Suppressor macrophage (primary cell): ENCODE measurements at regions not wholly inside any gene's neighbourhood (a gene's known extent, or its start where the extent isn't known, plus 50 kb on each side); places are given as distances from the start of the nearest gene placed in this dataset.
"Not testable (repeated sequence)": the region's sequence is repeated elsewhere in the genome, so short reads cannot be mapped to it uniquely, and the experiment has no call there.

Experiments used
- DNase-seq, 4 experiments: peaks; one replicate each; pipeline ENCODE4 v3.0.0-alpha.2; 2020 to 2022

DNA sequence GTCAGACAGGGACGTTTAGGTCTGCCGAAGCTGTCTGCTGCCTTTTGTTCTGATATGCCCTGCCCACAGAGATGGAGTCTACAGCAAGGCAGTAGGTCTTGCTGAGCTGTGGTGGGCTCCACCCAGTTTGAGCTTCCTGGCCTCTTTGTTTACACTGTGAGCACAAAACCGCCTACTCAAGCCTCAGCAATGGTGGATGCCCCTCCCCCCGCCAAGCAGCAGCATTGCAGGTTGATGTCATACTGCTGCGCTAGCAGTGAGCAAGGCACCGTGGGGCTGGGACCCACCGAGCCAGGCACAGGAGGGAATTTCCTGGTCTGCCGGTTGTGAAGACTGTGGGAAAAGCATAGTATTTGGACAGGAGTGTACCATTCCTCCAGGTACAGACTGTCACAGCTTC lies 233.1 kb downstream of the ATPSCKMT start:
- not testable (repeated sequence) for DNase-seq

DNA sequence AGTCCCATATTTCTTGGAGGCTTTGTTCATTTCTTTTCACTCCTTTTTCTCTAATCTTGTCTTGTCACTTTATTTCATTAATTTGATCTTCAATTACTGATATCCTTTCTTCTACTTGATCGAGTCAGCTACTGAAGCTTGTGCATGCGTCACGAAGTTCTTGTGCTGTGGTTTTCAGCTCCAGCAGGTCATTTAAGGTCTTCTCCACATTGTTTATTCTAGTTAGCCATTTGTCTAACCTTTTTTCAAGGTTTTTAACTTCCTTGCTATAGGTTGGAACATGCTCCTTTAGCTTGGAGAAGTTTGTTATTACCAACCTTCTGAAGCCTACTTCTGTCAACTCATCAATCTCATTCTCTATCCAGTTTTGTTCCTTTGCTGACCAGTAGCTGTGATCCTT lies 234.0 kb downstream of the ATPSCKMT start:
- DNase-seq, result not testable (repeated sequence)

DNA sequence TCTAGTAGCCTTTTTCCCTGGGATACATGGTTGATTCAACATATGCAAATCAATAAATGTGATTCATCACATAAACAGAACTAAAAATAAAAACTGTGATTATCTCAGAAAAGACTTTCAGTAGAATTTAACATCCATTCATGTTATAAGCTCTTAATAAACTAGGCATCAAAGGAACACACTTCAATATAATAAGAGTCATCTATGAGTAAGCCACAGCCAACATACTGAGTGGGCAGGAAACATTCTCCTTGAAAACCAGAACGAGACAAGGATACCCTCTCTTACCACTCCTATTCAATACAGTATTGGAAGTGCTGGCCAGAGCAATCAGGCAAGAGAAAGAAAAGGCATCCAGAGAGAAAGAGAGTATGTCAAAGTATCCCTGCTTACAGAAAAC lies 239.9 kb downstream of the ATPSCKMT start:
- no peak for DNase-seq

- no peak for DNase-seq
These were observed 262.6 kb downstream of the ATPSCKMT start for GRCh38 chr5:9987101-9987500.

DNA sequence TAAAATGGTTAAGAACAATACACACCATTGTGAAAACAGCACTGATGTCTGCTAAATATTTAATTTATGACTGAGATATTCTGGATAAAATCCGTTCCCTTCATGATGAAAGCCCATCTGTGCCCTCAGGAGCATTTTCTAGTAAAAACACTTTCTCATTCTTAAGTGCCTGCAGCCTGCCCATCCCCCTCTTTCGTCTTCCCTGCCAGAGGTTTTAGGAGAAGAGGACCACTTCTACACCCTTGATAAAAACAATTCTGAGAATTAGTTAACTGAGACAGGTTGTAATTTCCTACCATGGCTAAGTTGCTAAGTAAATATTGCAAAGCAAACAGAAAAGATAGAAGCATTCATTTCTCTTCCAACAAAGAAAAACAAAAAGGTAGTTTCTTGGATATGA lies 272.6 kb downstream of the ATPSCKMT start:
- no peak for DNase-seq

DNA sequence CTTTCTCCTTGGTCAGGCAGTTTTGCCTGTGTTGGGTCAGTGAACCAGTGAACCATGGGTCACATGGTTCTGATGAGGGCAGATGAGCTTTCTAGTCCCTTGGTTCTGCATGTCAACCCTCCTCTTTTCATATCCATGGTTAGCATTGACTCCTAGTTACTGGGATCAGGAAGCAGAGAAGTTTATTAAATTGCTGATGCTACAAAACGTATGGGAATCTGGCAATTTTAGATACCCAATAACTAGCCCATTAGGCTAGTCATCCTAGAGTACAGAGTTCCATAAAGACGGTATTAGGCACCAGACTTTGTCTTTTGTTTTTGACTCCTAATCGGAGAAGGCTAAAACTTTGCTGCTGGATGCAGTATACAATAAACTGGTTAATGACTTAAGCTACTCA lies 273.1 kb downstream of the ATPSCKMT start:
- DNase-seq, result no peak

GRCh38 chr5:9972059-9972458 lies 277.6 kb downstream of the ATPSCKMT start:
- no peak for DNase-seq

DNA sequence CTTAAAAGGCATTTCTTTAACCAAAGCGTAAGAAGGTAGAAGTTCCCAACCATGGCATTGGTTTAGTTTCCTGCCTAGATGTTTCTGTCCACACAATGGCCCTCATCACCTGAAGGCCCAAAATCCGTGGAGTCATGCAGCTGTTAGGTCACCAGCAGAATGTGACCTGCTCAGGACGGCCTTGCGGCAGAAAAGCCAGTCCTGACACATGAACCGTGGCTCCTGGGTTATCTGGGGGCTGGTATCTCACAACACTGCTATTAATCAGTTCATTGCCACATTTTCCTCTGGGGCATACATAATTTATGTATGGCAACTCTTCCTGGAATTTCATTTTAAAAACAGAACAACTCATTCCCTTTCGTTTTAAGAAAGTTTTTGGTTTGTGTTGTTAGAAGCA lies 278.4 kb downstream of the ATPSCKMT start:
- no peak for DNase-seq

DNA sequence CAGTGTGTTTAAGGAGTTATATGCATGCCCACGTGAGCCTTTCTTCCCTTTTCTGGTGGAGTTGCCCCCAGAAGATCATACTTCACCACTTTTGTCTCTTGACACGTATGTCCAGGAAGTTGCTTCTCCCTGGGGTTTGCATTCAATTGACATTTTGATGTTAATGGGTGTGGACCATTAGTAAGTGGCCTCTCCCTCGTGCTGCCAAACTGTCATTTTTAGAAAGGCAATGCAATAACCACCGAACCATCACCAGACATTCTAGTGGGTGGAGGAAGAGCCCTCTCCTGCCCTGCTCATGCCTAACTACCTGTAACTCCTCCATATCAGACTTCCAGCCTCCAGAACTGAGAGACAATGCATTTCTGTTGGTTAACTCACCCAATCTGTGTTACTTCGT lies 290.8 kb downstream of the ATPSCKMT start:
- no peak for DNase-seq

GRCh38 chr5:9957214-9957613 lies 292.5 kb downstream of the ATPSCKMT start:
- no peak for DNase-seq

GRCh38 chr5:9956725-9957124 lies 293.0 kb downstream of the ATPSCKMT start:
- no peak for DNase-seq

- DNase-seq, result no peak
These were observed 294.1 kb downstream of the ATPSCKMT start for GRCh38 chr5:9955586-9955985.

DNA sequence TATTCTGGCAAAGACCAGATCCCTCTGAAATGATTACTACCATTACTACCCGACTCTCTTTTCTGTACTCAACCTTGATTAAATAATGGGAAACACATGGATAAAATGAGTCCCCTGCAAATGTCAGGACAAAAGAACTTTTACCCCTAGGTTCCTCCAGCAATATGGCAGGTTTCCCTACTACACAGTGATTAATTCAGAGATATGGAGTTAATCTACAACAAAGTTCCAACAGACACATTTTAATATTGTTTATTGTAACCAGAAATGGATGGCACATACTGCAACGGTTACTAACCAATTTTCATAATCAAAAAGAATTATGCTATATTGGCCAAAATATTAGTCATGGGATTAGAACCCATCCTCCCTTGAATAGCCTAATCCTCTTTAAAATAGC lies 294.8 kb downstream of the ATPSCKMT start:
- no peak for DNase-seq

DNA sequence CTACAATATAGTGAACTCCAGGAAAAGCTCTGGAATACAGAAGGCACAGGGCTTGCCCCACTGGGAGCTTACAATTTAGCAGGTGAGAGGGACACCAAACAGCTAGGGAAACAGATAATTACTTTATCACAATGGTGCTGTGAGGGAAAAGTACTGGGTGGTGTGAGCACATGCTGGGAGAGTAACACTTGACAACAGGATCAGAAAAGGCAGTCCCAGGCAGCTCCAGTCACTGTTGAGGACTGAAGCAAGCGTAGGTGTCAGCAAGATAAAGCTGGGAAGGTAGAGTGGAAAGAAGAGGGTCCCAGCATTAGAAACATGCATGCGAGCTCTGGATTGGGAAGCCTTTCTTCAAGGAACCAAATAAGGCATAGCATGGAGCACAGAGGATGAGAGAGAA lies 296.0 kb downstream of the ATPSCKMT start:
- DNase-seq, result no peak

DNA sequence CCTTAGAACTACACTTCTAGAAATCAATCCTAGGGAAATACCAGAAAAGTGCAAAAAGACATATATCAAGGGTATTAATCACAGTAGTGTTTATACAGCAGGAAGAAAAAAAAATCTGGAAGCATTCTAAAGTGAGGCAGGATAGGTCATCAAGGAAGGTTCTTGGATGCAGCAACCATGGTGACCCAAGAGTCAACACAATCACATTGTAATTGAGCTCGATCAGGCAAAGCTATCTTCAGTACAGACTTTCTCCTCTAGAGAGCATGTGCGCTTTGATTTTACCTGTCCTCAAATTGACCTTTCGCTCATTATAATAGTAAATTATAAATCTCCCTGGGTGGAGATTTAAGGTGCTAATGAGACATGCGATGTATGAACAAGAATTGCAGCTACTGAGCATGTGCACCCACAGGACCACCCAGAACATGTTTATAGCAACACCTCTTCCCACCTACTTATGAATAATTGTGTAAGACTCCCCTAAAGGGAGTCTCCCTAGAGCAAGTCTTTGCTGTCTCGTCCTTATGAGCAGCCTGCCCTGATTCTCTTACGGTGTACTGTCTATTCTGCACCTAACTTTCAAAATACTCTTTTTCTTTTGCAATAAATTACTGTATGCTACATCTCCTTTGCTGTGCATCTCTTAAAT lies 297.7 kb downstream of the ATPSCKMT start:
- no peak for DNase-seq

- no peak for DNase-seq
These were observed 301.7 kb downstream of the ATPSCKMT start for GRCh38 chr5:9947944-9948343.

- DNase-seq, result no peak
These were observed 302.4 kb downstream of the ATPSCKMT start for GRCh38 chr5:9947225-9947714.

DNA sequence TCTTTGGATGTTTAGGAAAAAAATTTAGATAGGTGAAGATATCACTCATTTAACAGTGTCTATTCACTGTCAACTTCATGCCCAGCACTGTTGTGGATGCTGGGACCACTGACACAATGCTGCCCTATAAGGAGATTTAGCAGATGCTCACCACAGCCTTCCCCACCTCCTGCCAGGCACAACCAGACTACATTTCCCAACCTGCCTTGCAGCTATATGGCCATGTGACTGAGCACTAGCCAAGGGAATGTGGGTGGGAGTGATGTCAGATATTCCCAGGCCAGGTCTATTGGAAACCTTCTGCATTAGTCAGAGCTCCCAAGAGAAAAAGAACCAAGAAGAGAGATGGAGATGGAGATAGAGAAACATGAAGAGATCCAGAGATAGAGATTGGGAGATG lies 302.6 kb upstream of the TAS2R1 start:
- DNase-seq, result peak in 1 of 4 experiments; percentile 1

- no peak for DNase-seq
These were observed 300.0 kb upstream of the TAS2R1 start for GRCh38 chr5:9930156-9930555.

- no peak for DNase-seq
These were observed 298.2 kb upstream of the TAS2R1 start for GRCh38 chr5:9928326-9928725.

DNA sequence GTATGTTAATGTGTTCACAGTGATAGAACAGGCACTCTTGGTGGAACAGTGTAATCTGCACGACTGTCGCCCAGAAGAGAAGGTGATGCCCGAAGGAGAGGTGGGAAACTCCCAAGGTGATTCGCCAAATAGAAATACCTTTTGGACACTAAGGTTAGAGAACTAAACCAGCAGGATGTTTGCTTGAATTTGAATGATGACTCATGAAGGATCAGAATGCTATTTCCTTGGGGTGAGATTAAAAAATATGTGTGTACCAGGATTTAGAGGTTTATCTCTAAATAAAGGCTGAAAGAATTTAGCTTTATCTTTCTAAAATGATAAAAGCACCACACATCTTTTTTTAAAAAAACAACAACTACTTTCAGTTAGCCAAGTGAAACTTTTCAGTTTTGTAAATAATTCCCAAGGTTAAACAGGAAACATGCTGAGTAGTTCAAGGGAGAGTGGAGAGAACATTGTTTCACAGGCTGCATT lies 297.4 kb upstream of the TAS2R1 start:
- DNase-seq, result no peak

GRCh38 chr5:9927106-9927505 lies 297.0 kb upstream of the TAS2R1 start:
- DNase-seq, result no peak

- peak in 3 of 4 experiments; percentile 9 to 40 (median 25) for DNase-seq
These were observed 294.5 kb upstream of the TAS2R1 start for GRCh38 chr5:9924614-9925013.

DNA sequence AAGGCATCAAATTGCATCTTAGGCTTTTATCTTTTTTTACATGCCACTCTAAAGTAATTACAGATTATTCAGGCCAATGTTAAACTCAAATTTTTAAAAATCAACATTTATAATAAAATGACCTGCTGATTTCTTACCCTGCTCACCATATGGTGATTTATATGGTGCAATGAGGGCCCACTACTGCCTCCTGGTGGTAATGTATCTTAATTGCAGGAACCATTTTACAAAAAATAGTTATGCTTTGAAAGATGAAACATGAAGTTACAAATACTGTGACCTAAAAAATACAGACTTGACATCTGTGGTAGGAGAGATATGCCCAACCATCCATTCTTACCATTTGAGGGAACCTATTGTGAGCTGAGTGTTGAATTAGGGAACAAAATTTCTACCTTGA lies 292.6 kb upstream of the TAS2R1 start:
- DNase-seq, result no peak

DNA sequence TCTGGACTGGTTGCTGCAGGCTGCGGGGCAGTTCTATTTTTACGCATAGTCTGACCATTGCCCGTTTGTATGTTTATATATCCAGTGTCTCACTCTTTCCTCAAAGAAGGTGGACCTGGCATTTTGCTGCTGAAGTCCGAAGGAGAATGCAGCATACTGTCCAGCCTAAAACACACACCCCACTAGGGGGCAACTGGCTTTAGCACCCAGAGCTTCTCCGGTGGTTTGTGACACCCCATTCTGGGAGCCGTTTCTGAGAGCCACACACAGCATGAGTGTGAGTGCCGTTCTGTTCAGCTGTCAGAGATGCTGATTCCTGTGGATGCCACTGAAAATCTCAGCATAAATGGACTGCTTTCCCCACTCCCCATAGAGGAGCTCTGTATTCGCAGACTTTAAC lies 290.5 kb upstream of the TAS2R1 start:
- no peak for DNase-seq
